GM23248 (cell line): ENCODE measurements at regions not wholly inside any gene's neighbourhood (a gene's known extent, or its start where the extent isn't known, plus 50 kb on each side); places are given as distances from the start of the nearest gene placed in this dataset.
"Not testable (repeated sequence)": the region's sequence is repeated elsewhere in the genome, so short reads cannot be mapped to it uniquely, and the experiment has no call there.

Experiments
- DNase-seq: peaks from one replicate; pipeline ENCODE4 v3.0.0-alpha.2; 2015
- H2AFZ ChIP-seq: fragments of 200-600 bp; sonication (generic); 2 replicates; pipeline ENCODE4 v1.6.1; 2016; ENCODE audit warnings: antibody characterized with exemption
- H3F3A ChIP-seq: fragments of 200-600 bp; sonication (generic); 2 replicates; pipeline ENCODE4 v1.6.1; 2016; ENCODE audit warnings: mild to moderate bottlenecking, antibody characterized with exemption, mixed run types; ENCODE audit not compliant: insufficient read depth
- H3K27ac ChIP-seq: fragments of 200-600 bp; sonication (generic); 2 replicates; pipeline ENCODE4 v1.5.1; 2016; ENCODE audit warnings: mild to moderate bottlenecking
- H3K27me3 ChIP-seq: fragments of 200-600 bp; sonication (generic); replicated peaks from 2 replicates; pipeline ENCODE4 v1.6.1; 2016; ENCODE audit warnings: mild to moderate bottlenecking; ENCODE audit not compliant: insufficient read depth
- H3K36me3 ChIP-seq: fragments of 200-600 bp; sonication (generic); 2 replicates; pipeline ENCODE4 v1.6.1; 2016; ENCODE audit warnings: low read depth, mild to moderate bottlenecking
- H3K4me1 ChIP-seq: fragments of 200-600 bp; sonication (generic); 2 replicates; pipeline ENCODE4 v1.6.1; 2016; ENCODE audit warnings: mild to moderate bottlenecking; ENCODE audit not compliant: insufficient read depth
- H3K4me2 ChIP-seq: fragments of 200-600 bp; sonication (generic); one replicate; pipeline ENCODE4 v1.6.1; 2016; ENCODE audit warnings: mild to moderate bottlenecking; ENCODE audit not compliant: unreplicated experiment
- H3K4me3 ChIP-seq: fragments of 200-600 bp; sonication (generic); 2 replicates; pipeline ENCODE4 v1.5.1; 2016; ENCODE audit warnings: mild to moderate bottlenecking
- H3K79me2 ChIP-seq: fragments of 200-600 bp; sonication (generic); 2 replicates; pipeline ENCODE4 v1.6.1; 2016; ENCODE audit warnings: mild to moderate bottlenecking; ENCODE audit not compliant: insufficient read depth
- H3K9ac ChIP-seq: fragments of 200-600 bp; sonication (generic); 2 replicates; pipeline ENCODE4 v1.6.1; 2016; ENCODE audit warnings: mild to moderate bottlenecking
- H3K9me2 ChIP-seq: fragments of 200-600 bp; sonication (generic); 2 replicates; pipeline ENCODE4 v1.6.1; 2016; ENCODE audit warnings: mixed run types, mild to moderate bottlenecking, moderate library complexity; ENCODE audit not compliant: insufficient read depth
- H3K9me3 ChIP-seq: fragments of 200-600 bp; sonication (generic); one replicate; pipeline ENCODE4 v1.6.1; 2017; ENCODE audit warnings: low read depth
- H4K20me1 ChIP-seq: fragments of 200-600 bp; sonication (generic); 2 replicates; pipeline ENCODE4 v1.6.0; 2016; ENCODE audit not compliant: insufficient read depth
- EZH2 ChIP-seq: fragments of 200-600 bp; sonication (generic); IDR thresholded peaks from 2 replicates; pipeline ENCODE4 v1.6.1; 2018; ENCODE audit warnings: antibody characterized with exemption, mild to moderate bottlenecking; ENCODE audit not compliant: insufficient read depth, poor library complexity, severe bottlenecking
- EZH2phosphoT487 ChIP-seq: fragments of 200-600 bp; sonication (generic); IDR thresholded peaks from 2 replicates; pipeline ENCODE4 v1.6.1; 2018; ENCODE audit warnings: antibody characterized with exemption, moderate library complexity, mild to moderate bottlenecking, low read depth; ENCODE audit not compliant: insufficient read depth
- WGBS, 2 experiments: methylation state at CpG; one replicate each; pipeline ENCODE4 v1.1.6; 2015 to 2017; ENCODE audit warnings: low lambda C conversion rate in 2 of 2, low coverage in 1 of 2; ENCODE audit errors: missing lambda C conversion rate in 2 of 2; 5-methylcytosine and 5-hydroxymethylcytosine counted together
- in situ Hi-C: fragments of 300-500 bp; cut with MboI; formaldehyde crosslinking; loops from 2 replicates; pipeline ENCODE4 v1.15.0; 2020

- H2AFZ ChIP-seq: no peak overlapping the region
- 0 to 8% methylated on average over 1 of the region's 1 CpG for WGBS, 2 experiments
- no peaks in the 10 kb centered on the region for H3K36me3 ChIP-seq
- no peak overlapping the region for H3K4me3 ChIP-seq
- H4K20me1 ChIP-seq: no peaks in the 10 kb centered on the region
- no peak overlapping the region for H3K9ac ChIP-seq
- TF ChIP-seq EZH2phosphoT487: no peak
- no peak for TF ChIP-seq EZH2
- H3K4me1 ChIP-seq: no peaks in the 10 kb centered on the region
- no peak for DNase-seq
- no peaks in the 10 kb centered on the region for H3F3A ChIP-seq
- no peaks in the 10 kb centered on the region for H3K79me2 ChIP-seq
- H3K4me2 ChIP-seq: no peak overlapping the region
- peaks cover 3% of the 10 kb centered on the region for H3K9me3 ChIP-seq
- in situ Hi-C loops: no loop called here
- H3K27ac ChIP-seq: no peak overlapping the region
- no peaks in the 10 kb centered on the region for H3K9me2 ChIP-seq
- no peaks in the 10 kb centered on the region for H3K27me3 ChIP-seq
Observed at GRCh38 chr13:83125791-83126190, 756.5 kb downstream of the SLITRK1 start.

- Histone ChIP-seq H3F3A (no peaks in the 10 kb centered on the region), H3K9me2 (no peaks in the 10 kb centered on the region), H4K20me1 (no peaks in the 10 kb centered on the region), H3K36me3 (no peaks in the 10 kb centered on the region), H3K4me3 (no peak overlapping the region), H2AFZ (no peak overlapping the region), H3K9ac (no peak overlapping the region), H3K27ac (no peak overlapping the region), H3K4me2 (no peak overlapping the region), H3K9me3 (peaks cover 3% of the 10 kb centered on the region), H3K79me2 (no peaks in the 10 kb centered on the region), H3K27me3 (no peaks in the 10 kb centered on the region), H3K4me1 (no peaks in the 10 kb centered on the region)
- TF ChIP-seq EZH2 (no peak), EZH2phosphoT487 (no peak)
- no peak for DNase-seq
- in situ Hi-C loops: no loop called here
- 65 to 67% methylated on average over 4 of the region's 4 CpGs for WGBS, 2 experiments
Observed at GRCh38 chr13:83121896-83122295, 760.4 kb downstream of the SLITRK1 start.

DNA sequence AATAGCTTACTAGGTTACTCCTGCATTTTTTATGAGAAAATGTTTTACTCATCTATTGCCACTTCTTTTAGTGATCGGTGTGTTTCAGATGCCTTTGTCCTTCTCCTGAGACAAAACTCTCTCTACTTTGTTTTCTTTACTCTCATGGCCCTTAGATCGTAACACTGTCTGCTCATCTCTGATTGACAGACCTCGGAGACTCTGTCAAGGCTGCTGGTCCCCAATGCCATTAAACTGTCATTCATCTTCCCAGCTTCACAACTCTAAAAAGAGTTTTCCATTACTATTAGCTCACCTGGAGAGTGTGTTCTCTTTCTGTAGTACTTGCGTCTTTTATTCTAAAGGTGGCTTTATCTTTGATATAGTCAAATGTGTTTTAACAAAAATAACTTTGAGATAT lies 765.2 kb downstream of the SLITRK1 start:
- Histone ChIP-seq H2AFZ (no peak overlapping the region), H3K9me2 (no peaks in the 10 kb centered on the region), H3K79me2 (no peaks in the 10 kb centered on the region), H3K9ac (no peak overlapping the region), H4K20me1 (no peaks in the 10 kb centered on the region), H3K4me1 (no peaks in the 10 kb centered on the region), H3K27ac (no peak overlapping the region), H3K4me3 (no peak overlapping the region), H3K4me2 (no peak overlapping the region), H3K36me3 (no peaks in the 10 kb centered on the region), H3K27me3 (no peaks in the 10 kb centered on the region), H3K9me3 (no peaks in the 10 kb centered on the region), H3F3A (no peaks in the 10 kb centered on the region)
- WGBS, 2 experiments: 83 to 84% methylated on average over 4 of the region's 4 CpGs
- TF ChIP-seq EZH2 (no peak), EZH2phosphoT487 (no peak)
- in situ Hi-C loops: no loop called here
- no peak for DNase-seq

GRCh38 chr13:83101574-83102247 lies 780.6 kb downstream of the SLITRK1 start:
- H3K36me3 ChIP-seq, in situ Hi-C loops, H2AFZ ChIP-seq, H3F3A ChIP-seq, H3K9me3 ChIP-seq, H3K27ac ChIP-seq, H3K4me2 ChIP-seq, DNase-seq, H3K9ac ChIP-seq, H3K9me2 ChIP-seq, H3K27me3 ChIP-seq, H3K4me1 ChIP-seq, H3K79me2 ChIP-seq, H3K4me3 ChIP-seq, H4K20me1 ChIP-seq: not testable (repeated sequence)
- WGBS, 2 experiments: 60 to 68% methylated on average over 3 to 5 of the region's 5 CpGs

DNA sequence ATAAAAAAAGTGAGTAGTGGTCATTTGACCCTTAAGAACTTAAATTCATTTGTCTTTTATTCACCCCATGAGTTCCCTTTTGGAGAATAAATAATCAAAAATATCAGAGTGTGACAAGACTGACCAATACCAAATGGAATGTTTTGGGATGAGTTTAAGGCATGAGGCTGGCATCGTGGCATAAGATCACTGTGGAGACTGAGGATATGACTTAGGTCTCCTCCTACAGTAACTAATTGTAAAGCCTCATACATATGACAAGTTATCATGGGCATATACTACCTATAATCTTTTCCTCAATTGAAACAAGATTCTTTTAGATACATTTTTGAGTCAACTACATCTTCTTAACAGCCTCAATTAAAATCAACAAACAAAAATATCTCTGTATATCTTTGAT lies 782.0 kb downstream of the SLITRK1 start:
- H2AFZ ChIP-seq: no peak overlapping the region
- no peaks in the 10 kb centered on the region for H4K20me1 ChIP-seq
- no peaks in the 10 kb centered on the region for H3K36me3 ChIP-seq
- H3K9me3 ChIP-seq: no peaks in the 10 kb centered on the region
- no peak overlapping the region for H3K4me3 ChIP-seq
- peak; percentile 26 for DNase-seq
- in situ Hi-C loops: no loop called here
- H3K4me2 ChIP-seq: no peak overlapping the region
- no peaks in the 10 kb centered on the region for H3K27me3 ChIP-seq
- no peak overlapping the region for H3K9ac ChIP-seq
- H3F3A ChIP-seq: no peaks in the 10 kb centered on the region
- TF ChIP-seq EZH2 (no peak), EZH2phosphoT487 (no peak)
- H3K9me2 ChIP-seq: no peaks in the 10 kb centered on the region; the same call in 1 of the 2 replicates
- 0 out of 2 replicates have a peak, but pooled peaks cover 5% of the 10 kb centered on the region for H3K4me1 ChIP-seq
- 14 to 19% methylated on average over 1 of the region's 1 CpG for WGBS, 2 experiments
- H3K79me2 ChIP-seq: no peaks in the 10 kb centered on the region
- H3K27ac ChIP-seq: no peak overlapping the region
